H9 (cell line): ENCODE measurements at regions not wholly inside any gene's neighbourhood (a gene's known extent, or its start where the extent isn't known, plus 50 kb on each side); places are given as distances from the start of the nearest gene placed in this dataset.

Experiments
- DNase-seq: peaks from one replicate; pipeline ENCODE4 v3.0.0-alpha.2; 2017
- H2AFZ ChIP-seq: one replicate; pipeline ENCODE4 v1.6.1; 2013; ENCODE audit warnings: mild to moderate bottlenecking, low read length, control low read depth, moderate library complexity
- H2AK5ac ChIP-seq: 2 replicates; pipeline ENCODE4 v1.6.1; 2013; ENCODE audit warnings: low read length, control low read depth, mixed read lengths; ENCODE audit not compliant: insufficient read length
- H2BK120ac ChIP-seq: one replicate; pipeline ENCODE4 v1.6.1; 2013; ENCODE audit warnings: low read depth, mild to moderate bottlenecking, low read length, control low read depth, inconsistent platforms; ENCODE audit not compliant: poor library complexity, severe bottlenecking
- H2BK12ac ChIP-seq: 2 replicates; pipeline ENCODE4 v1.6.1; 2013; ENCODE audit warnings: low read length, control low read depth, mixed read lengths, low read depth; ENCODE audit not compliant: insufficient read length
- H2BK15ac ChIP-seq: 2 replicates; pipeline ENCODE4 v1.6.1; 2013; ENCODE audit warnings: low read depth, low read length, control low read depth
- H2BK20ac ChIP-seq: one replicate; pipeline ENCODE4 v1.6.1; 2013; ENCODE audit warnings: low read depth, mild to moderate bottlenecking, low read length, control low read depth, inconsistent platforms; ENCODE audit not compliant: poor library complexity, severe bottlenecking
- H2BK5ac ChIP-seq: 2 replicates; pipeline ENCODE4 v1.6.1; 2013; ENCODE audit warnings: low read length, control low read depth, mixed read lengths; ENCODE audit not compliant: insufficient read length
- H3K14ac ChIP-seq: 2 replicates; pipeline ENCODE4 v1.6.1; 2013; ENCODE audit warnings: low read length, control low read depth; ENCODE audit not compliant: insufficient read depth
- H3K18ac ChIP-seq: 2 replicates; pipeline ENCODE4 v1.6.1; 2013; ENCODE audit warnings: low read depth, mild to moderate bottlenecking, mixed read lengths, low read length, control low read depth; ENCODE audit not compliant: insufficient read length
- H3K23ac ChIP-seq: 2 replicates; pipeline ENCODE4 v1.6.1; 2013; ENCODE audit warnings: low read length, control low read depth, mixed read lengths, low read depth; ENCODE audit not compliant: insufficient read length
- H3K23me2 ChIP-seq: 2 replicates; pipeline ENCODE4 v1.6.1; 2013; ENCODE audit warnings: low read depth, mild to moderate bottlenecking, mixed read lengths, low read length, control low read depth; ENCODE audit not compliant: insufficient read length, poor library complexity, severe bottlenecking
- H3K27ac ChIP-seq: 2 replicates; pipeline ENCODE4 v1.5.1; 2013; ENCODE audit warnings: low read length, control low read depth, mixed read lengths, low read depth; ENCODE audit not compliant: insufficient read length
- H3K27me3 ChIP-seq: 2 replicates; pipeline ENCODE4 v1.6.1; 2013; ENCODE audit warnings: low read length, control low read depth, inconsistent platforms; ENCODE audit not compliant: insufficient read depth
- H3K4ac ChIP-seq: 2 replicates; pipeline ENCODE4 v1.6.1; 2013; ENCODE audit warnings: low read depth, mild to moderate bottlenecking, control low read depth, inconsistent platforms, low read length, moderate library complexity
- H3K4me1 ChIP-seq: 2 replicates; pipeline ENCODE4 v1.6.1; 2013; ENCODE audit warnings: low read length, control low read depth, inconsistent platforms; ENCODE audit not compliant: insufficient read depth
- H3K4me2 ChIP-seq: 2 replicates; pipeline ENCODE4 v1.6.1; 2013; ENCODE audit warnings: low read length, control low read depth, mixed read lengths; ENCODE audit not compliant: insufficient read length, insufficient read depth
- H3K56ac ChIP-seq: 2 replicates; pipeline ENCODE4 v1.6.1; 2013; ENCODE audit warnings: low read depth, mild to moderate bottlenecking, mixed read lengths, low read length, control low read depth; ENCODE audit not compliant: insufficient read length
- H3K79me1 ChIP-seq: 2 replicates; pipeline ENCODE4 v1.6.1; 2013; ENCODE audit warnings: low read depth, mild to moderate bottlenecking, moderate library complexity, low read length, control low read depth, inconsistent platforms; ENCODE audit not compliant: insufficient read depth, poor library complexity, severe bottlenecking
- H3K79me2 ChIP-seq: 2 replicates; pipeline ENCODE4 v1.6.1; 2013; ENCODE audit warnings: low read length, control low read depth, inconsistent platforms; ENCODE audit not compliant: insufficient read depth
- H3K9ac ChIP-seq: 2 replicates; pipeline ENCODE4 v1.6.1; 2013; ENCODE audit warnings: low read length, control low read depth, mixed read lengths; ENCODE audit not compliant: insufficient read length; ENCODE audit errors: extremely low read depth
- H3K9me3 ChIP-seq: one replicate; pipeline ENCODE4 v1.6.1; 2013; ENCODE audit warnings: low read depth, low read length, inconsistent platforms; ENCODE audit not compliant: control insufficient read depth
- H3T11ph ChIP-seq: one replicate; pipeline ENCODE4 v1.6.1; 2013; ENCODE audit warnings: mild to moderate bottlenecking, low read length, control low read depth, inconsistent platforms
- H4K20me1 ChIP-seq: one replicate; pipeline ENCODE4 v1.6.1; 2013; ENCODE audit not compliant: control insufficient read depth, insufficient read length, insufficient read depth
- H4K5ac ChIP-seq: 2 replicates; pipeline ENCODE4 v1.6.1; 2013; ENCODE audit warnings: low read depth, mild to moderate bottlenecking, mixed read lengths, low read length, control low read depth; ENCODE audit not compliant: insufficient read length
- H4K8ac ChIP-seq: replicated peaks from 2 replicates; pipeline ENCODE4 v1.6.1; 2013; ENCODE audit warnings: low read length, control low read depth, mixed read lengths, low read depth; ENCODE audit not compliant: insufficient read length
- H4K91ac ChIP-seq: 2 replicates; pipeline ENCODE4 v1.6.1; 2013; ENCODE audit warnings: low read depth, mild to moderate bottlenecking, moderate library complexity, mixed read lengths, low read length, control low read depth; ENCODE audit not compliant: insufficient read length
- H3K27ac Mint-ChIP-seq, 3 experiments: 2 replicates in 2 of 3; 3 replicates in 1 of 3; pipeline ENCODE4 v1.8.0; 2020 to 2021; ENCODE audit warnings: mixed read lengths in 3 of 3, mild to moderate bottlenecking in 1 of 3, moderate library complexity in 1 of 3
- H3K27me3 Mint-ChIP-seq: 2 replicates; pipeline ENCODE4 v1.8.0; 2021; ENCODE audit warnings: low read depth, mild to moderate bottlenecking, moderate library complexity, mixed read lengths
- H3K36me3 Mint-ChIP-seq, 3 experiments: 2 replicates in 2 of 3; 3 replicates in 1 of 3; pipeline ENCODE4 v1.8.0; 2020 to 2021; ENCODE audit warnings: low read depth in 3 of 3, mixed read lengths in 3 of 3; ENCODE audit not compliant: insufficient read depth in 1 of 3
- H3K4me1 Mint-ChIP-seq, 2 experiments: 2 replicates each; pipeline ENCODE4 v1.8.0; 2020; ENCODE audit warnings: mixed read lengths in 2 of 2
- H3K4me3 Mint-ChIP-seq, 2 experiments: 2 replicates in 1 of 2; 3 replicates in 1 of 2; pipeline ENCODE4 v1.8.0; 2020 to 2021; ENCODE audit warnings: mild to moderate bottlenecking in 2 of 2, mixed read lengths in 2 of 2, moderate library complexity in 1 of 2
- H3K9me3 Mint-ChIP-seq, 2 experiments: 2 replicates in 1 of 2; 3 replicates in 1 of 2; pipeline ENCODE4 v1.8.0; 2020; ENCODE audit warnings: mild to moderate bottlenecking in 2 of 2, mixed read lengths in 2 of 2, moderate library complexity in 1 of 2
- WGBS: extraction: QIAGEN DNeasy Blood & Tissue Kit; methylation state at CpG from one replicate; pipeline ENCODE4 v1.1.7; 2013; ENCODE audit warnings: missing lambda C conversion rate, low lambda C conversion rate, mixed read lengths; ENCODE audit not compliant: insufficient read length; ENCODE audit errors: extremely low coverage; 5-methylcytosine and 5-hydroxymethylcytosine counted together
- TF ChIP-seq, protein P1 (sequence below): fragments of 200-600 bp; sonication (generic); conservative IDR thresholded peaks from 3 replicates; pipeline ENCODE4 v1.8.0; 2021; ENCODE audit warnings: antibody characterized with exemption, mild to moderate bottlenecking

- no peak overlapping the region for H2AFZ ChIP-seq
- H3K9me3 ChIP-seq: peaks cover 97% of the 10 kb centered on the region
- no peak overlapping the region for H2BK15ac ChIP-seq
- H2BK120ac ChIP-seq: no peak overlapping the region
- H3K56ac ChIP-seq: no peak overlapping the region
- no peaks in the 10 kb centered on the region for H3K79me1 ChIP-seq
- H2BK20ac ChIP-seq: no peak overlapping the region
- DNase-seq: no peak
- H3K9me3 Mint-ChIP-seq: no peaks in the 10 kb centered on the region; a peak in 4 of 5 replicates
- WGBS: no CpG with 5 or more reads among the region's 5 CpGs
- no peaks in the 10 kb centered on the region for H3K4me1 ChIP-seq
- no peak overlapping the region for H3K4me3 Mint-ChIP-seq
- H3K14ac ChIP-seq: no peak overlapping the region
- H2AK5ac ChIP-seq: no peak overlapping the region
- no peaks in the 10 kb centered on the region for H3K23me2 ChIP-seq
- H3K36me3 Mint-ChIP-seq: peaks cover 37 to 73% (median 53%) of the 10 kb centered on the region in 3 experiments
- H3K4ac ChIP-seq: no peak overlapping the region
- peaks cover 17% of the 10 kb centered on the region for H3K27me3 Mint-ChIP-seq
- H3K27me3 ChIP-seq: no peaks in the 10 kb centered on the region
- H3K27ac ChIP-seq: no peak overlapping the region
- no peak overlapping the region for H3K27ac Mint-ChIP-seq
- no peak overlapping the region for H3K4me2 ChIP-seq
- no peaks in the 10 kb centered on the region for H3K4me1 Mint-ChIP-seq
- H3T11ph ChIP-seq: no peak overlapping the region
- no peak overlapping the region for H2BK5ac ChIP-seq
- H3K23ac ChIP-seq: no peak overlapping the region
- no peak overlapping the region for H3K9ac ChIP-seq
- TF ChIP-seq, protein P1, sequence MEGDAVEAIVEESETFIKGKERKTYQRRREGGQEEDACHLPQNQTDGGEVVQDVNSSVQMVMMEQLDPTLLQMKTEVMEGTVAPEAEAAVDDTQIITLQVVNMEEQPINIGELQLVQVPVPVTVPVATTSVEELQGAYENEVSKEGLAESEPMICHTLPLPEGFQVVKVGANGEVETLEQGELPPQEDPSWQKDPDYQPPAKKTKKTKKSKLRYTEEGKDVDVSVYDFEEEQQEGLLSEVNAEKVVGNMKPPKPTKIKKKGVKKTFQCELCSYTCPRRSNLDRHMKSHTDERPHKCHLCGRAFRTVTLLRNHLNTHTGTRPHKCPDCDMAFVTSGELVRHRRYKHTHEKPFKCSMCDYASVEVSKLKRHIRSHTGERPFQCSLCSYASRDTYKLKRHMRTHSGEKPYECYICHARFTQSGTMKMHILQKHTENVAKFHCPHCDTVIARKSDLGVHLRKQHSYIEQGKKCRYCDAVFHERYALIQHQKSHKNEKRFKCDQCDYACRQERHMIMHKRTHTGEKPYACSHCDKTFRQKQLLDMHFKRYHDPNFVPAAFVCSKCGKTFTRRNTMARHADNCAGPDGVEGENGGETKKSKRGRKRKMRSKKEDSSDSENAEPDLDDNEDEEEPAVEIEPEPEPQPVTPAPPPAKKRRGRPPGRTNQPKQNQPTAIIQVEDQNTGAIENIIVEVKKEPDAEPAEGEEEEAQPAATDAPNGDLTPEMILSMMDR: no peak
- H2BK12ac ChIP-seq: no peak overlapping the region
- no peak overlapping the region for H4K8ac ChIP-seq
- no peaks in the 10 kb centered on the region for H4K20me1 ChIP-seq
- no peak overlapping the region for H3K18ac ChIP-seq
- H3K79me2 ChIP-seq: no peaks in the 10 kb centered on the region
- H4K91ac ChIP-seq: no peak overlapping the region
- no peak overlapping the region for H4K5ac ChIP-seq
Observed at GRCh38 chr7:63027075-63027474, 971.6 kb upstream of the ZNF722 start.
